Body of pancreas (tissue), 4 donors: ENCODE measurements at regions not wholly inside any gene's neighbourhood (a gene's known extent, or its start where the extent isn't known, plus 50 kb on each side); places are given as distances from the start of the nearest gene placed in this dataset.

Experiments used
- ATAC-seq: fragments of 150-250 bp; one replicate; pipeline ENCODE4 v1.9.1; 2016
- DNase-seq, 4 donors: peaks; one replicate each; pipeline ENCODE4 v3.0.0-alpha.2; 2019
- H3K27ac ChIP-seq, 4 donors: fragments of 200-600 bp; sonication (generic); 1 replicate in 3 of 4; 2 replicates in 1 of 4; pipeline versions ENCODE4 v1.5.1 to v1.6.1; 2016 to 2019; ENCODE audit warnings: mild to moderate bottlenecking in 1 of 4, mixed read lengths in 1 of 4, moderate library complexity in 1 of 4
- H3K27me3 ChIP-seq, 2 donors: fragments of 200-600 bp; sonication (generic); one replicate each; pipeline ENCODE4 v1.6.0; 2016; ENCODE audit warnings: mild to moderate bottlenecking in 1 of 2
- H3K36me3 ChIP-seq, 2 donors: fragments of 200-600 bp; sonication (generic); replicated peaks in 1 of 2; 2 replicates each; pipeline ENCODE4 v1.5.1; 2016; ENCODE audit warnings: low read depth in 2 of 2; ENCODE audit not compliant: insufficient read depth in 1 of 2
- H3K4me1 ChIP-seq: fragments of 200-600 bp; sonication (generic); one replicate; pipeline ENCODE4 v1.6.0; 2016
- H3K4me3 ChIP-seq, 2 donors: fragments of 200-600 bp; sonication (generic); 1 replicate in 1 of 2; 2 replicates in 1 of 2; pipeline ENCODE4 v1.5.1; 2016 to 2019
- H3K9me3 ChIP-seq, 3 donors: fragments of 200-600 bp; sonication (generic); 1 replicate in 2 of 3; 2 replicates in 1 of 3; pipeline ENCODE4 v1.5.1; 2016
- CTCF ChIP-seq, 7 experiments: fragments of 450-650 bp in 4 of 7; fragments of 200-600 bp in 3 of 7; sonication (generic) in 3 of 7; IDR thresholded peaks; one replicate each; pipeline ENCODE4 v1.5.1; 2016 to 2019; ENCODE audit warnings: antibody characterized with exemption in 7 of 7
- POLR2A ChIP-seq, 3 donors: fragments of 450-650 bp; IDR thresholded peaks; one replicate each; pipeline ENCODE4 v1.6.1; 2016; ENCODE audit warnings: antibody characterized with exemption in 3 of 3, mild to moderate bottlenecking in 2 of 3
- WGBS, 2 donors: methylation state at CpG; one replicate each; pipeline ENCODE4 v1.1.5; 2017; 5-methylcytosine and 5-hydroxymethylcytosine counted together
- intact Hi-C: fragments of 100-400 bp; cut with DNase I; formaldehyde crosslinking; loops from one replicate; pipeline ENCODE4 v1.15.1; 2023

- no peaks in the 10 kb centered on the region for H3K27me3 ChIP-seq
- 67 to 78% methylated on average over 10 of the region's 10 CpGs for WGBS, 2 donors
- H3K36me3 ChIP-seq, result no peaks in the 10 kb centered on the region
- TF ChIP-seq POLR2A (IDR thresholded peaks at IDR 0.05) (no peak), CTCF (IDR thresholded peaks at IDR 0.05) (no peak)
- no peak for ATAC-seq
- no peaks in the 10 kb centered on the region for H3K9me3 ChIP-seq
- no peak overlapping the region for H3K27ac ChIP-seq
- H3K4me1 ChIP-seq, result no peaks in the 10 kb centered on the region
- intact Hi-C loops, result no loop called here
- no peak for DNase-seq
- H3K4me3 ChIP-seq, result no peak overlapping the region
These were observed 217.6 kb upstream of the TANK start for GRCh38 chr2:160942476-160943142.

- intact Hi-C loops, result no loop called here
- WGBS, 2 donors, result 80 to 85% methylated on average over 3 of the region's 3 CpGs
- no peaks in the 10 kb centered on the region for H3K27me3 ChIP-seq
- H3K27ac ChIP-seq, result no peak overlapping the region
- TF ChIP-seq CTCF (IDR thresholded peaks at IDR 0.05), result no peak
- TF ChIP-seq POLR2A (IDR thresholded peaks at IDR 0.05), result no peak
- no peak overlapping the region for H3K4me3 ChIP-seq
- no peaks in the 10 kb centered on the region for H3K36me3 ChIP-seq
- H3K9me3 ChIP-seq, result no peaks in the 10 kb centered on the region
- no peak for DNase-seq
- ATAC-seq, result no peak
- no peaks in the 10 kb centered on the region for H3K4me1 ChIP-seq
These were observed 216.8 kb upstream of the TANK start for GRCh38 chr2:160943414-160943813.

GRCh38 chr2:160952464-160953254 is 207.6 kb upstream of the TANK start:
- Histone ChIP-seq H3K4me1 (no peaks in the 10 kb centered on the region), H3K4me3 (no peak overlapping the region), H3K9me3 (no peaks in the 10 kb centered on the region), H3K27ac (peak overlapping the region in 1 of 4 donors; percentile 5), H3K36me3 (no peaks in the 10 kb centered on the region), H3K27me3 (no peaks in the 10 kb centered on the region)
- intact Hi-C loops, result no loop called here
- WGBS, 2 donors, result 67 to 72% methylated on average over 10 of the region's 10 CpGs
- DNase-seq (peak in 3 of 4 donors; percentile 4 to 13 (median 7)), ATAC-seq (peak; percentile 42)
- no peak for TF ChIP-seq POLR2A (IDR thresholded peaks at IDR 0.05)
- no peak for TF ChIP-seq CTCF (IDR thresholded peaks at IDR 0.05)

GRCh38 chr2:160955578-160955977 is 204.7 kb upstream of the TANK start:
- H3K9me3 ChIP-seq, result no peaks in the 10 kb centered on the region
- WGBS, 2 donors, result 71 to 81% methylated on average over 1 of the region's 1 CpG
- intact Hi-C loops, result no loop called here
- TF ChIP-seq POLR2A (IDR thresholded peaks at IDR 0.05) (no peak), CTCF (IDR thresholded peaks at IDR 0.05) (no peak)
- DNase-seq (no peak), ATAC-seq (no peak)
- no peaks in the 10 kb centered on the region for H3K27me3 ChIP-seq
- no peaks in the 10 kb centered on the region for H3K36me3 ChIP-seq
- H3K4me3 ChIP-seq, result no peak overlapping the region
- H3K4me1 ChIP-seq, result no peaks in the 10 kb centered on the region
- H3K27ac ChIP-seq, result peak overlapping the region in 1 of 4 donors; percentile 19
